ENCODE measurements at regions not wholly inside any gene's neighbourhood (a gene's known extent, or its start where the extent isn't known, plus 50 kb on each side); places are given as distances from the start of the nearest gene placed in this dataset.

DNA sequence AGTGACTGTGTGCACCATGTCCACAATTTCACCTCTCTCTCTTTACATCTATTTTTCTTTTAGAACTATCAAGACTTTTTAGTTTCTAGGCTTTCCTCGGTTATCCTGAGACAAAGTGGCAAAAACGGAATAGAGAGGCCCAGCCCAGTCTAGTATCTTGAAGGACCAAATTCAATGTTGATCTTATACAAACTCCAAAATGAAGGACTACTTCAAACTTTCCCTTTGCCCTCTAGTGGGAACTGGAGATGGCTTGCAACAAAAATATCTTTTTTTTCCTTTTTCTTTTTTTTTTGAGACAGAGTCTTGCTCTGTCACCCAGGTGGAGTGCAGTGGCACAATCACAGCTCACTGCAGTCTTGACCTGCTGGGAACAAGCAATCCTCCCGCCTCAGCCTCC, 338.5 kb upstream of the UMPS start:
- no peak for TF ChIP-seq YY1 (IDR thresholded peaks at IDR 0.05; ENCODE audit: low read depth, low read length)
- TF ChIP-seq, protein P1, sequence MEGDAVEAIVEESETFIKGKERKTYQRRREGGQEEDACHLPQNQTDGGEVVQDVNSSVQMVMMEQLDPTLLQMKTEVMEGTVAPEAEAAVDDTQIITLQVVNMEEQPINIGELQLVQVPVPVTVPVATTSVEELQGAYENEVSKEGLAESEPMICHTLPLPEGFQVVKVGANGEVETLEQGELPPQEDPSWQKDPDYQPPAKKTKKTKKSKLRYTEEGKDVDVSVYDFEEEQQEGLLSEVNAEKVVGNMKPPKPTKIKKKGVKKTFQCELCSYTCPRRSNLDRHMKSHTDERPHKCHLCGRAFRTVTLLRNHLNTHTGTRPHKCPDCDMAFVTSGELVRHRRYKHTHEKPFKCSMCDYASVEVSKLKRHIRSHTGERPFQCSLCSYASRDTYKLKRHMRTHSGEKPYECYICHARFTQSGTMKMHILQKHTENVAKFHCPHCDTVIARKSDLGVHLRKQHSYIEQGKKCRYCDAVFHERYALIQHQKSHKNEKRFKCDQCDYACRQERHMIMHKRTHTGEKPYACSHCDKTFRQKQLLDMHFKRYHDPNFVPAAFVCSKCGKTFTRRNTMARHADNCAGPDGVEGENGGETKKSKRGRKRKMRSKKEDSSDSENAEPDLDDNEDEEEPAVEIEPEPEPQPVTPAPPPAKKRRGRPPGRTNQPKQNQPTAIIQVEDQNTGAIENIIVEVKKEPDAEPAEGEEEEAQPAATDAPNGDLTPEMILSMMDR (IDR thresholded peaks at IDR 0.05; ENCODE audit: control extremely low read depth in 1 of 3, insufficient read depth in 1 of 3, low read depth in 1 of 3, low read length in 3 of 3), result no peak
- no peak for TF ChIP-seq SUZ12 (IDR thresholded peaks at IDR 0.05; ENCODE audit: low read length)
- TF ChIP-seq CHD2 (IDR thresholded peaks at IDR 0.05; ENCODE audit: low read length), result no peak
